Bronchial epithelial cell (primary cell): ENCODE measurements at regions not wholly inside any gene's neighbourhood (a gene's known extent, or its start where the extent isn't known, plus 50 kb on each side); places are given as distances from the start of the nearest gene placed in this dataset.

Experiments
- DNase-seq: peaks from one replicate; pipeline ENCODE4 v3.0.0-alpha.2; 2010; ENCODE audit warnings: low read depth
- FAIRE-seq: peaks from 2 replicates; lab custom pipeline; 2011; peaks lifted over from hg19 to GRCh38; lab: Jason Lieb, UNC
- H3K27me3 ChIP-seq: 2 replicates; pipeline ENCODE4 v1.5.1; 2011; ENCODE audit warnings: low read length; ENCODE audit not compliant: control insufficient read depth, insufficient read depth
- H3K36me3 ChIP-seq: 2 replicates; pipeline ENCODE4 v1.5.1; 2011; ENCODE audit warnings: low read length; ENCODE audit not compliant: control insufficient read depth, insufficient read depth
- H3K4me3 ChIP-seq: 2 replicates; pipeline ENCODE4 v1.5.1; 2011; ENCODE audit warnings: mild to moderate bottlenecking, low read depth, low read length, control low read depth
- TF ChIP-seq, protein P1 (sequence below): IDR thresholded peaks from 2 replicates; pipeline ENCODE4 v1.5.1; 2011; ENCODE audit warnings: mild to moderate bottlenecking, moderate library complexity, low read length, control low read depth, inconsistent platforms; ENCODE audit not compliant: insufficient read depth, severe bottlenecking

- no peak overlapping the region for H3K4me3 ChIP-seq
- TF ChIP-seq, protein P1, sequence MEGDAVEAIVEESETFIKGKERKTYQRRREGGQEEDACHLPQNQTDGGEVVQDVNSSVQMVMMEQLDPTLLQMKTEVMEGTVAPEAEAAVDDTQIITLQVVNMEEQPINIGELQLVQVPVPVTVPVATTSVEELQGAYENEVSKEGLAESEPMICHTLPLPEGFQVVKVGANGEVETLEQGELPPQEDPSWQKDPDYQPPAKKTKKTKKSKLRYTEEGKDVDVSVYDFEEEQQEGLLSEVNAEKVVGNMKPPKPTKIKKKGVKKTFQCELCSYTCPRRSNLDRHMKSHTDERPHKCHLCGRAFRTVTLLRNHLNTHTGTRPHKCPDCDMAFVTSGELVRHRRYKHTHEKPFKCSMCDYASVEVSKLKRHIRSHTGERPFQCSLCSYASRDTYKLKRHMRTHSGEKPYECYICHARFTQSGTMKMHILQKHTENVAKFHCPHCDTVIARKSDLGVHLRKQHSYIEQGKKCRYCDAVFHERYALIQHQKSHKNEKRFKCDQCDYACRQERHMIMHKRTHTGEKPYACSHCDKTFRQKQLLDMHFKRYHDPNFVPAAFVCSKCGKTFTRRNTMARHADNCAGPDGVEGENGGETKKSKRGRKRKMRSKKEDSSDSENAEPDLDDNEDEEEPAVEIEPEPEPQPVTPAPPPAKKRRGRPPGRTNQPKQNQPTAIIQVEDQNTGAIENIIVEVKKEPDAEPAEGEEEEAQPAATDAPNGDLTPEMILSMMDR = no peak
- no peak for DNase-seq
- no peaks in the 10 kb centered on the region for H3K36me3 ChIP-seq
- H3K27me3 ChIP-seq = peaks cover 13% of the 10 kb centered on the region
- no peak for FAIRE-seq
Measured at GRCh38 chr6:41420186-41420585, 84.8 kb downstream of the NCR2 start.

GRCh38 chr6:41422161-41422560 is 86.8 kb downstream of the NCR2 start:
- no peaks in the 10 kb centered on the region for H3K36me3 ChIP-seq
- peaks cover 14% of the 10 kb centered on the region for H3K27me3 ChIP-seq
- DNase-seq (no peak), FAIRE-seq (no peak)
- TF ChIP-seq, protein P1 = no peak
- H3K4me3 ChIP-seq = no peak overlapping the region

DNA sequence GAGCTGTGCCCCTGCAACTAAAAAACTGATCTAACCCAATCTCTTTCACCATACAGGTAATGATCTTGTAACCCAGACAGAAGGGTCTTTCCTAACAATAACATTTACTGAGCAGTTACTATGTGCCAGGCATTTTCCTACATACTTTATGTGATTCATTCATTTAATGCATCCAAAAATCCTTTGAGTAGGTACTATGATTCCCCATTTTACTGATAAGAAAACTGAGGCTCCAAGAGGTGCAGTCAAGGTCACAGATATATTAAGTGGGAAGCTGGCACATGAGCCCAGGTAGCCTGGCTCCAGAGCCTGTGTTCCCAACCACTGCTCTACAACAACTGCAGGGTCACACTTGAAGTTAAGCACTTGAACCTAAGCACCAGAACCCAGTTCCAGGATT is 87.6 kb downstream of the NCR2 start:
- TF ChIP-seq, protein P1 = no peak
- no peak for DNase-seq
- no peak overlapping the region for H3K4me3 ChIP-seq
- H3K36me3 ChIP-seq = no peaks in the 10 kb centered on the region
- H3K27me3 ChIP-seq = peaks cover 15% of the 10 kb centered on the region
- no peak for FAIRE-seq

- Histone ChIP-seq H3K36me3 (no peaks in the 10 kb centered on the region), H3K4me3 (no peak overlapping the region), H3K27me3 (peaks cover 15% of the 10 kb centered on the region)
- peak; percentile 65 for DNase-seq
- TF ChIP-seq, protein P1 = peak; percentile 75
- FAIRE-seq = no peak
Measured at GRCh38 chr6:41424370-41425058, 89.1 kb downstream of the NCR2 start.

GRCh38 chr6:41425511-41425910 is 90.1 kb downstream of the NCR2 start:
- TF ChIP-seq, protein P1 = no peak
- FAIRE-seq (no peak), DNase-seq (no peak)
- Histone ChIP-seq H3K36me3 (no peaks in the 10 kb centered on the region), H3K27me3 (peaks cover 15% of the 10 kb centered on the region), H3K4me3 (no peak overlapping the region)

GRCh38 chr6:41426438-41426851 is 91.0 kb downstream of the NCR2 start:
- TF ChIP-seq, protein P1 = no peak
- Histone ChIP-seq H3K4me3 (no peak overlapping the region), H3K27me3 (peaks cover 15% of the 10 kb centered on the region), H3K36me3 (no peaks in the 10 kb centered on the region)
- no peak for DNase-seq
- no peak for FAIRE-seq
